GM19328 (cell line): ENCODE measurements at regions not wholly inside any gene's neighbourhood (a gene's known extent, or its start where the extent isn't known, plus 50 kb on each side); places are given as distances from the start of the nearest gene placed in this dataset.

ENCODE experiments used
- ATAC-seq: cut with Tn5 transposase; IDR thresholded peaks from one replicate; pipeline ENCODE4 v1.9.1; 2021; ENCODE audit warnings: mild to moderate bottlenecking, moderate library complexity; ENCODE audit not compliant: unreplicated experiment

GRCh38 chr14:38777401-38777800, 325.6 kb downstream of the SEC23A start:
- no peak for ATAC-seq

GRCh38 chr14:38775986-38776385, 327.0 kb downstream of the SEC23A start:
- ATAC-seq: no peak

- no peak for ATAC-seq
These were observed 328.9 kb downstream of the SEC23A start for GRCh38 chr14:38774162-38774561.

GRCh38 chr14:38770251-38770650, 332.8 kb downstream of the SEC23A start:
- no peak for ATAC-seq

GRCh38 chr14:38762845-38763244, 340.2 kb downstream of the SEC23A start:
- no peak for ATAC-seq

- no peak for ATAC-seq
These were observed 340.6 kb downstream of the SEC23A start for GRCh38 chr14:38762426-38762825.

- no peak for ATAC-seq
These were observed 342.0 kb downstream of the SEC23A start for GRCh38 chr14:38761033-38761432.

GRCh38 chr14:38758661-38759060, 344.4 kb downstream of the SEC23A start:
- ATAC-seq: no peak

- ATAC-seq: no peak
These were observed 348.0 kb downstream of the SEC23A start for GRCh38 chr14:38755036-38755435.

GRCh38 chr14:38752750-38753149, 350.3 kb downstream of the SEC23A start:
- ATAC-seq: no peak

GRCh38 chr14:38752341-38752740, 350.7 kb downstream of the SEC23A start:
- no peak for ATAC-seq

GRCh38 chr14:38751459-38751858, 351.6 kb downstream of the SEC23A start:
- ATAC-seq: no peak

- ATAC-seq: no peak
These were observed 353.1 kb downstream of the SEC23A start for GRCh38 chr14:38749936-38750335.

GRCh38 chr14:38745861-38746260, 357.2 kb downstream of the SEC23A start:
- ATAC-seq: no peak

GRCh38 chr14:38743966-38744584, 359.0 kb downstream of the SEC23A start:
- ATAC-seq: no peak

- ATAC-seq: no peak
These were observed 365.2 kb downstream of the SEC23A start for GRCh38 chr14:38737686-38738407.

GRCh38 chr14:38735005-38735404, 368.0 kb downstream of the SEC23A start:
- ATAC-seq: no peak

GRCh38 chr14:38731962-38732361, 371.1 kb downstream of the SEC23A start:
- no peak for ATAC-seq

GRCh38 chr14:38730420-38730819, 372.6 kb downstream of the SEC23A start:
- ATAC-seq: no peak

- ATAC-seq: no peak
These were observed 375.3 kb downstream of the SEC23A start for GRCh38 chr14:38727731-38728130.

GRCh38 chr14:38724621-38725020, 378.4 kb downstream of the SEC23A start:
- no peak for ATAC-seq

GRCh38 chr14:38723959-38724358, 379.1 kb downstream of the SEC23A start:
- no peak for ATAC-seq

GRCh38 chr14:38723277-38723676, 379.8 kb downstream of the SEC23A start:
- ATAC-seq: no peak
